ENCODE measurements at regions not wholly inside any gene's neighbourhood (a gene's known extent, or its start where the extent isn't known, plus 50 kb on each side); places are given as distances from the start of the nearest gene placed in this dataset.
"Not testable (repeated sequence)": the region's sequence is repeated elsewhere in the genome, so short reads cannot be mapped to it uniquely, and the experiment has no call there.

- DNase-seq = no peak
Measured at GRCh38 chr17:73855720-73856333, 211.6 kb upstream of the SDK2 start.

DNA sequence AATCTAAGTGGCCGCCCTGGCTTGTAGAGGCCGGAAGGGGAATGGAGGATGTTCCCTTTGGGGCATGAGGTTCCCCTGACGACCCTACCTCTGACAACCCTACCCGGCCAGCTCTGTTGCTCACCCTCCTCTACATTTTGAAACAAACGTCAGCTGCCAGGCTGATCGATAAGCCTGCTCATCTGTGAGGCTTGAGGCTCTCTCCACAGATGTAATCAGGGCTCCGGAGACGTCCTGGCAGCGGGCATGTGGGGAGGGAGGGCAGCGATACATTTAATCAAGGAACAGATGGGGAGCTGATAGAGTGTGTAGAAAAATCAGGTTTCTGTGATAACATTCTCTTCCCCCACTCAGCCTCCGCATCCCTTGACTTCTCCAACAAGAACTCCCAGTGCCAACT, 212.3 kb upstream of the SDK2 start:
- no peak for DNase-seq

DNA sequence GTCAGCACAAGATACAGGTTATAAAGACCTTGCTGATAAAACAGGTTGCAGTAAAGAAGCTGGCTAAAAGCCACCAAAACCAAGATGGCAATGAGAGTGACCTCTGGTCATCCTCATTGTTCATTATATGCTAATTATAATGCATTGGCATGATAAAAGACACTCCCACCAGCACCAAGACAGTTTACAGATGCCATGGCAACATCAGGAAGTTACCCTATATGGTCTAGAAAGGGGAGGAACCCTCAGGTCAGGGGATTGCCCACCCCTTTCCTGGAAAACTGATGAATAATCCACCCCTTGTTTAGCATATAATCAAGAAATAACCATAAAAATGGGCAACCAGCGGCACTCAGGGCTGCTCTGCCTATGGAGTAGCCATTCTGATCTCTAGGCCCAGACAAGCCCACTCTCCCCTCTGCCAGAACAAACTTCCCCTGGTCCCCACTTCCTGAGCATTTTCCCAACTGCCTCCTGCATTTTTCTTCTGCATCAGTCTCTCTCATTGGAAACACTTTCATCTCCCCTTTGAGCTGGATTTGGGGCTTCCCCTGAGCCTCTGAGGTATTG, 215.3 kb upstream of the SDK2 start:
- DNase-seq = not testable (repeated sequence)

DNA sequence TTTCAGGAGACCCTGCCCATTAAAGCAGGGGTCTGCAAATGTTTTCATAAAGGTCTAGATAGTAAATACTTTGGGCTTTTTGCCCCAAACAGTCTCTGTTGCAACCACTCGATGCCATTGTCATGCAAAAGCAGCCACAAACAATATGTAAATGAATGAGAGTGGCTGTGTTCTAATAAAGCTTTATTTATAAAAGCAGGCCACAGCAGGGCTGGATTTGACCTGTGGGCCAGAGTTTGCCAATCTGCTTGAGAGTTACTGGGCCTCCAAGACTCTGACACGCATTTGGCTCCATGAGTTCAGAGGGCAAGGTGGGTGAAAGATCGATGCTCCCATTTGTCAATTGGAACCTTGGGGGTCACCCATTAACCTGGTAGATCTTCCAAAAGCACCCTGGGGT, 217.3 kb upstream of the SDK2 start:
- DNase-seq = no peak

- DNase-seq = no peak
Measured at GRCh38 chr17:73863761-73864535, 219.7 kb upstream of the SDK2 start.

- DNase-seq = no peak
Measured at GRCh38 chr17:73865831-73866230, 221.6 kb upstream of the SDK2 start.

DNA sequence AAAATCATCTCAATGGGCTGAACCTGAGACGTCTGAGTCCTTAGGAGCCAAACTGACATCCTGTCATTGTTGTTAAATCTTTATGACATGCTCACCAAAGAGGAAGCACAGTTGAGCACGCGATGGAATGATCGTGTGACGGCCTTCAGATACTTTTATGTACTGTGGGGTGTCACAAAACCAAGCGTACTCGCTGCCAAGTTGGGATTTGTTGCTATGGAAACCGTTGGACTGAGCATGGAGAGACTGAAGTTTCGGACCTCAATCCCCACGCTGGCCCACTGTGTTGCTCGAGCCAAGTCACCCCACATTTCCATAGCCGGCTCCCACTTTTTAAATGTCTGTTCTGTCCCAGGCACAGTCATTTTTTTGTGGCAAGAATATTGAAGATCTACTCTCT, 222.8 kb upstream of the SDK2 start:
- no peak for DNase-seq

DNA sequence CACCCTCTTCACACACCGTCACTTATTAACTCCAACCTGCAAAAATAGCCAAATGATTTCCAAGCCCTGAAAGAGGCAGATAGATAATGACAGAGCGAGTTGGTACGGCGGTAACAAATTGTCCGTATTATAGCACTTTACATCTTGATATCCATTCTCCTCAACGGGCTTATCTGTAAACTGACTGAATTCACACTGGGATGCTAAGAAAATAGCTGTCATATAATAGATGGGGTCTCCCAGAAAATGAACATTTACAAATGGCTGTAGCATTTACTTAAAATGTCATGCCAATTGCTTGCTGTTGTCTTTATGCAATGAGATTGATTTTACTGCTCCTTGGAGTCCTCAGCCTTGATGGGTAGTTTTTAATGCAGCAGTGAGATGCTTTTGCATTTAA, 225.8 kb upstream of the SDK2 start:
- DNase-seq = no peak

DNA sequence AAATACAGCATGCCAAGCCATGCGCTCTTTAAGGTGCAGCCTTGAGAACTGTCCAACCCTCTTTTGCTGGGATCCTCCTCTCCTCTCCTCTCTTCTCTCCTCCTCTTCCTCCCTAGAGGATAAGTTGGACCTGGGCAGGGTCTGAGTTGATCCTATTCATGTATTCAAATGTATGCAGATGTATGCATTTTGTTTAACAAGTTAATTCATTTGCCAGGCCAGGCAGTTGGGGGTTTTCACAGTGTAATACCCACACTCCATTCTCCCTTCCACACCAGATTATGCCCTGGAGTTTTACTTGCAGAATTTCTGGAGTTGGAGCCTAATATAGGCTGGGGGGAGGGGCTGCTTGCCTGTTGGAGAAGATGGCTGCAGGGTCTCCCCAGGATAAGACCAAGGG, 226.2 kb upstream of the SDK2 start:
- no peak for DNase-seq

GRCh38 chr17:73872816-73873215, 228.6 kb upstream of the SDK2 start:
- DNase-seq = no peak

DNA sequence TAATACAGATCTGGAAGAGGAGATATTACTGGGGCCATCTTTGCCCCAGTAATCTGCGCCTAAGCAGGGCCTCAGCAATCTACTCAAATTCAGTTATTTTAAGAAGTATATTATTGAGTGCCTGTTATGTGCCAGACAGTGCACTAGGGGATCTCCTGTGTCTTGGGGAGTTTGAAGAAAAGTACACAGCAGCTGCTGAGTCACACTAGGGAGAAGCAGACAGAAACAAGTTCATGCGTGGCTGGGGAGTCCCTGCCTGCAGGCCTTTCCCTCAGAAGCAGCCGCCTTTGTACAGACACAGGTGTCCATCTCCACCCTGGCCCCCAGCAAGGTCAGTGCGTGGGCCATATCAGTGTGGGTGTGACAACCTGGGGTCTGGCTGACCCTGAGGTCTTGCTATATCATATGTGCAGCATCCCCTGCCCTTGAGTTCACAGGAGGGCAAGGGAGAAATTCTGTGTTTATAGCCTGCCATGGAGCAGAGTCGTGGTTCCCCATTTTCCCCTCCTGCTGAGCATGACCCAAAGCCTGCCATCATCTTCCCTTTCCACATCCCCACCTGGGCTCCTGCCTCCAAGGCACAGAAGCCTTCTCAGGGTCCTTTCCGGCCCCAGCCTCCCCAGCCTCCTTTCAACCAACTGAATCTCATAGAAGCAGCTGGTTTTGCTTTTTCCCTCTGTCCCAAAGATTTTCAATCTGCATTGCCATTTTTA, 229.9 kb upstream of the SDK2 start:
- DNase-seq = no peak

GRCh38 chr17:73875346-73875745, 231.1 kb upstream of the SDK2 start:
- no peak for DNase-seq

DNA sequence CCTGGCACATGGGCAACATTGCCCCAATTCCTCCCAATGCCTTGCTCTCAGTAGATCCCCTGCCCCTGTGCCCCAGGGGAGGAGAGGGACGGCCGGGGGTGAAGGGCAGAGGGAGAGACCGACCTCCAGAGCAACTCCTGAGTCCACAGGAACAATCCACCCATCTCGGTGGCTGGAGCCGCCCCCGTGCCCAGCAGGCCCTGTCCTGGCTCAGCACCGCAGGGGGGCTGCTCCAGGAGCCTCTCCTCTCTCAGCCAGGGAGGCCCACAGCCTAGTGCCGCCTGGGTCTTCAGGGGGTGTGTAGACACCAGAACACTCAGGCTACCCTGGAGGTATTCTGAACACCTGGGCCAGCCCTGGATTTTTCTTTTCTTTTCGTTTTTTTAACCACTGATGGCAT, 233.7 kb upstream of the SDK2 start:
- no peak for DNase-seq

DNA sequence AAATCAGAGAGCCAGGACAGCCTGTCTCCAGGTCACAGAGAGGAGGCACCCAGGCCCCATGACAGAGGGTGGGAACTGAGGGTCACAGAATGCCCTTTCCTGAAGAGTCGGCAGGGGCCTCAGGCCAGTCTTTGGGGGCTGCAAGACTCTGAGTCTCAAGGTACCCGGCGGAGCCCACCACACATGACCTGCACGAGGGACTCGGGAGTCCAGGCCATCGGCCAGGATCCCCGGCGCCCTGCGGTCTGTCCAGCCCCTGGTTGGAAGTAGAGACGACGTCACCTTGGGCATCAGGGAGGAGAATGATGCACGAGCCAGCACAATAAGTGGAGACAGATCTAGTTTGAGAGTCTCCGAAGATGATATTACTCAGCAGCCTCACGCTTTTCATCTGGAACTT, 234.7 kb upstream of the SDK2 start:
- no peak for DNase-seq

GRCh38 chr17:73879987-73880386, 235.7 kb upstream of the SDK2 start:
- no peak for DNase-seq

- DNase-seq = no peak
Measured at GRCh38 chr17:73882590-73882989, 238.3 kb upstream of the SDK2 start.

DNA sequence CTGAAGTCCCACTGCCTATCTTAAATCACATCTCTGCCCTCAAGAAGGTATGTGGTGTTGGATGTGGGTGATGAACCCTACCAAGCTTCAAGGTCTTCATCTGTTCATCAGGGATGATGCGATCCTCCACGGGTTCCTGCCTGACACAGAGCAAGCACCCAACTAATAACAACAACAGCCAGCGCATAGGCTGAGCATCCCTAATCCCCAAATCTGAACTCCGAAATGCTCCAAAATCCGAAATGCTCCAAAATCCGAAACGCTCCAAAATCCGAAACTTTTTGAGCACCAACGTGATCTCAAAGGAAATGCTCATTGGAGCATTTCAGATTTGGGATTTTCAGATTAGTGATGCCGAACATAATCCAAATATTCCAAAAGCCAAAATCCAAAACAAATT, 238.9 kb upstream of the SDK2 start:
- DNase-seq = no peak

DNA sequence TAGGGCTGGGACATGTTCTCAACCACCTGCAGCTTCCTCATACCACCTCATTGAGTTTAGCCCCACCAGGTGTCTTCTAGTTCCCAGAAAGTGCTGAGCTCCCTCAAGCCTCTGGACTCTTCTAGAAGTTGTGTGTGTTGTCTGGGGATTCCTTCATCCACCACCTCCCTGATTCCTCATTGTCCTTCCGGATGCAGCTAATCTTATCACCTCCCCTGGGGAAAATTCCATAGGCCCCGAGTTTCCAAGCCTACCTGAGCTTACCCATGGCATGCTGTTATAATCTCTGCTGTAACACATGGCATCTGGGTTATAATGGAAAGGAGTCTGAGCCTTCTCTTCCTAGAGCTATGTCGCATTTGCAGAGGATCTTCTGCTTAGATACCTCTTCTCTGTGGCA, 243.5 kb upstream of the SDK2 start:
- no peak for DNase-seq

DNA sequence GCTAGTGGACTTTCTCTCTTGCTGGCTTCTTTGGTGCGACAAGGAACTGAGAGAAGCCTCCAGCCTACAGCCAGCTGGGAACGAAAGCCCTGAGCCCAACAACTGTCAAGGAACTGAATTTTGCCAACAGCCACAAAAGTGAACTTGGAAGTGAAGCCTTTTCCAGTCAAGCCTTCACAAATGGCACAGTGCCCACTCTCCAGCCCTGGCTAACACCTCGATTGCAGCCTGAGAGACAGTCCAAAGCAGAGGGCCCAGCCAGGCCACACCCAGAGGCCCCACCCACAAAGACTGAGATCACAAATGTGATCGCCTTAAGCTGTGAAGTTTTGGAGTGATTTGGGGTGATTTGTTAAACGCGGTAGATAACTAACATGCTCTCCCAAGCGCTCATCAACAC, 244.6 kb upstream of the SDK2 start:
- no peak for DNase-seq

- no peak for DNase-seq
Measured at GRCh38 chr17:73889439-73889838, 245.2 kb upstream of the SDK2 start.

DNA sequence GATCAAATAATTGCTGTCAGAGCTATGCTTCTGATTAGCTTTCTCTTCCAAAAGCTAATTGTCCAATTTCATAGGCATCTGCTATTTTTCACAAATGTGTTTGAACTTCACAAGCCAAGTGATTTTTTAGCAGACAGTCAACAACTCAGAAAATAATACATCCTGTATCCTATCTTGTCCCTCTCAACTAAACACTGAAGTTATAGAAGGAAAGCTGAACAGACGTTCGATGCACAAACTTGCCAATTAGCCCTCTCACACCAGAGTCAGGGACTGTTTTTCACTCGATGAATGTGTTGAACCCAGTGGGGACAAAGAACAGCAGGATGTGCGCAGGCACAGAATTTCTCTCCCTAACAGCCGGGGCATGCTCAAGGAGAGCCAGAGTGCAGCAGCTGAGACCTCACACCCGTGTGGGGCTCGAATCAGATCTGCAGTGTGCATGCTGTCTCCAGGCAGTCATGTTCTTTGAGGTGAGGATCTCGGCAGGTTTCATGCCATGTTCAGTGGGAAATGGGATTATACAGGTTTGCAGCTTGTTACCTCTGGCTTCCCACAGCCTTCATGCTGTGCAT, 246.7 kb upstream of the SDK2 start:
- DNase-seq = no peak

DNA sequence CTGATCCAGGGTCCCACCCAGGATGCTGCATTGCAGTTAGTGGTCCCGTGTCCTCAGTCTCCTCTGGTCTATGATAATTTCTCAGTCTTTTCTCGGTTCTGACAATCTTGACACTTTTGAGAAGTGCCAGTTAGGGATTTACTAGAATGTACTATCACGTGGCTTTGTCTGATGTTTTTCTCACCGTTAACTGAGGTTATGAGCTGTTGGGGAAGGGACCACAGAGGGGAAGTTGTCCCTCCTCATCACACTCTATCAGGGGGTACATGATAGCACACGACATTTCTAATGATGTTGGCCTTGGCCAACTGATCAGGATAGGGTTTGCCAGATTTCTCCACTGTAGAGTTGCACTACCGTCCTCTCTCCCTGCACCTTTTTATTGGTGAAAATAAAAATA, 250.9 kb upstream of the SDK2 start:
- DNase-seq = no peak

- DNase-seq = no peak
Measured at GRCh38 chr17:73896966-73897365, 252.7 kb upstream of the SDK2 start.

DNA sequence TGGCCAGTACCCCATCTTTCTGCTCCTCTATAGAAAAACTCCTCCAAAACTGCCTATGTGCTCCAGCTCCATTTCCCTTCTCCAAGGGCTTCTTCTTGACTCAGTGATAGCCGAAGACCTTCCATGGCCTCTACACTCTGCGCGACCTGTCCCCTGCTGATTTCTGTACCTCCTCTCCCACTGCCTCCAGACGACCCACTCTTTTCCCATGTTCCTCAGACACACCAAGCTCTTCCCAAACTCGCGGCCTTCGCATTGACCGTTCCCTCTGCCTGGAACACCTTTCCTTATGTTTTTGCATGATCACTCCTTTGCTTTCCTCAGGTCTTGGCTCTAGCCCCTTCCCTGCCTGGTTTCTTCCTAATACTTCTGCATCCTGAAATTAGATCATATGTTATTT, 255.6 kb upstream of the SDK2 start:
- DNase-seq = no peak

All from stimulated activated CD4-positive, alpha-beta T cell treated with anti-CD3 and anti-CD28 coated beads, Interleukin-1b, Interleukin-23, amount 100 ng/mL, for 48 hours (primary cell).